ENCODE measurements at regions not wholly inside any gene's neighbourhood (a gene's known extent, or its start where the extent isn't known, plus 50 kb on each side); places are given as distances from the start of the nearest gene placed in this dataset.

DNA sequence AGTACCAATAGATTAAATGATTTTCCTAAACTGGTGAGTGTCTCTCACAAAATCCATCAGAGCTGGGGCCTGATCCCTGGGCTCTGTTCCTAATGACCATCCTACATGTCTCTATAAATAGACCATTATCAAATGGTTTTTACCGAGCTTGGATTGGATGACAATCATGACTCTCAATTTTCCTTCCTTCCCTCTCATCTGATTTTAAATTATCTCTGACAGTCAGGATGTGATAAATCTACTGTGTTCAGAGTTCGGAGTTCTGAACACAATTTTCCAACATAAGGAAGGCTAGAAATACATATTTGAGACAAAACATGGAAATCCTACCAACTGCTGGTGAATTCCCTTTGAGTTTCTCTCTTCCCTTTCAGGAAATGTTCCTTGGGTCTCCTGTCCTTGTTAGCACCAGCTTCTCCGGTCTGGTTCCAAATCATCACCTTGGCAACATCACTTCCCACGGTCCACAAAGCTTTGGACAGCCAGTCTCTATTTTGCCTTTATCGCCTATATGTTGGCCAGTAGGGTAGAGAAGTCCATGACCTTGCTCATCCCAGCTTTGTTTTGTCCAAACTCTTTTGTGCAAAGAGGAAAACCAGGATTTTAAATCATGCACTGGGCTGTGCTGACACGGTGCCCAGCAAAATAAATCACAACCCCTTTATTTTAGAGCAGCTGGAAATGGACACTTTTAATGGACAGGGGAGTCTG lies 139.6 kb upstream of the ITGA6 start:
- TF ChIP-seq POLR2AphosphoS5 (IDR thresholded peaks at IDR 0.05): no peak
- TF ChIP-seq, protein P1, sequence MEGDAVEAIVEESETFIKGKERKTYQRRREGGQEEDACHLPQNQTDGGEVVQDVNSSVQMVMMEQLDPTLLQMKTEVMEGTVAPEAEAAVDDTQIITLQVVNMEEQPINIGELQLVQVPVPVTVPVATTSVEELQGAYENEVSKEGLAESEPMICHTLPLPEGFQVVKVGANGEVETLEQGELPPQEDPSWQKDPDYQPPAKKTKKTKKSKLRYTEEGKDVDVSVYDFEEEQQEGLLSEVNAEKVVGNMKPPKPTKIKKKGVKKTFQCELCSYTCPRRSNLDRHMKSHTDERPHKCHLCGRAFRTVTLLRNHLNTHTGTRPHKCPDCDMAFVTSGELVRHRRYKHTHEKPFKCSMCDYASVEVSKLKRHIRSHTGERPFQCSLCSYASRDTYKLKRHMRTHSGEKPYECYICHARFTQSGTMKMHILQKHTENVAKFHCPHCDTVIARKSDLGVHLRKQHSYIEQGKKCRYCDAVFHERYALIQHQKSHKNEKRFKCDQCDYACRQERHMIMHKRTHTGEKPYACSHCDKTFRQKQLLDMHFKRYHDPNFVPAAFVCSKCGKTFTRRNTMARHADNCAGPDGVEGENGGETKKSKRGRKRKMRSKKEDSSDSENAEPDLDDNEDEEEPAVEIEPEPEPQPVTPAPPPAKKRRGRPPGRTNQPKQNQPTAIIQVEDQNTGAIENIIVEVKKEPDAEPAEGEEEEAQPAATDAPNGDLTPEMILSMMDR (IDR thresholded peaks at IDR 0.05): no peak
